ENCODE measurements at regions not wholly inside any gene's neighbourhood (a gene's known extent, or its start where the extent isn't known, plus 50 kb on each side); places are given as distances from the start of the nearest gene placed in this dataset.

DNA sequence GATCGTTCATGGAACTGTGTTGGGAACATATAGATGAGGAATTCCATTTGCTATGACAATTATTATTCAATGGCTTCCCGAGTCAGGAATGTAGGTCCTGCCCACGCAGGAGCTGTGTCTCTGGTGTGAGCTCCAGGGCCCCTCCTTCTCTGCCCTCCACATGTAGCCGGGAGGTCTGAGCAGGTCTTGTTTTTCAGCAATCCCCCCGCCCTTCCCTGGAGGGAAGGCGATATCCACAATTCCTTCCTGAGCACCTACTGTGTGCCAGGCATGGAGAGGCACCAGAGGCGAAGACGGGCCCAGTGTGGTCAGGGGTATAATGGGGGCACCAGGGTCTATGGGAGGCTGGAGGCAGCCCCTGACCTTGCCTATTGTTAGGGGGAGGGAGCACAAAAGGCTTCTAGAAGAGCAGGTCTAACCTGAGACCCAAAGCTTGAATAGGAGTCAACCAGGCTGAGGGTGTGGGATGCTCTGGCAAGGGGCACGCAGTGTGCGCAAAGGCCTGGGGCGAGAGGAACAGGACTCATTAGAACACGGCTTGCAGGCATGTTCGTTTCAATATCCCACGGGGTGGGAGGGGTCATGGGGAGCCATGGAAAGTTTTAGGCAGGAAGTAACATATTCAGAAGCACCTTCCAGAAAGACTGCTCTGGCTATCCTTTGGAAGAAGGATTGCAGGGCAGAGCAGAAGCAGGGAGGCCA is 154.9 kb downstream of the C9orf50 start:
- TF ChIP-seq ZNF8 (CRISPR knock-in tag; IDR thresholded peaks at IDR 0.05): no peak
- TF ChIP-seq ISL1 (CRISPR knock-in tag; IDR thresholded peaks at IDR 0.05): no peak
- no peak for TF ChIP-seq ARNTL (CRISPR knock-in tag; IDR thresholded peaks at IDR 0.05; ENCODE audit: borderline replicate concordance, low read depth)
- no peak for TF ChIP-seq ZC3H10 (CRISPR knock-in tag; IDR thresholded peaks at IDR 0.05)
- no peak for TF ChIP-seq OSR1 (CRISPR knock-in tag; IDR thresholded peaks at IDR 0.05)
- no peak for TF ChIP-seq BACH2 (CRISPR knock-in tag; IDR thresholded peaks at IDR 0.05; ENCODE audit: borderline replicate concordance)

All from SK-N-SH treated with all-trans-retinoic acid at 6 μM for 48 hours (cell line).